Calu3 (cell line): ENCODE measurements at regions not wholly inside any gene's neighbourhood (a gene's known extent, or its start where the extent isn't known, plus 50 kb on each side); places are given as distances from the start of the nearest gene placed in this dataset.

ENCODE experiments used
- BruUV-seq: library from RNA; stranded (reverse); fragments of 400-500 nt; replicated peaks from 2 replicates; lab custom pipeline; 2021; lab: Mats Ljungman, UMichigan
- CTCF ChIA-PET: fragments of 300-600 bp; sonication (Branson Sonifier 250); formaldehyde crosslinking; loops from one replicate; lab custom pipeline; 2022; ENCODE audit warnings: antibody characterized with exemption; lab: Charles Lee
- DNase-seq: peaks from one replicate; pipeline ENCODE4 v3.0.0; 2022
- H3K27ac Mint-ChIP-seq: one replicate; pipeline ENCODE4 v1.8.0; 2022; ENCODE audit warnings: mixed read lengths; ENCODE audit not compliant: unreplicated experiment
- H3K27me3 Mint-ChIP-seq: one replicate; pipeline ENCODE4 v1.8.0; 2022; ENCODE audit warnings: mixed read lengths; ENCODE audit not compliant: unreplicated experiment
- H3K36me3 Mint-ChIP-seq: one replicate; pipeline ENCODE4 v1.8.0; 2022; ENCODE audit warnings: mild to moderate bottlenecking, moderate library complexity, mixed read lengths; ENCODE audit not compliant: insufficient read depth, unreplicated experiment
- H3K4me1 Mint-ChIP-seq: one replicate; pipeline ENCODE4 v1.8.0; 2022; ENCODE audit warnings: mild to moderate bottlenecking, low read depth, mixed read lengths; ENCODE audit not compliant: unreplicated experiment
- H3K4me3 Mint-ChIP-seq: one replicate; pipeline ENCODE4 v1.8.0; 2022; ENCODE audit warnings: mild to moderate bottlenecking, low read depth, moderate library complexity, mixed read lengths; ENCODE audit not compliant: unreplicated experiment
- H3K9me3 Mint-ChIP-seq: one replicate; pipeline ENCODE4 v1.8.0; 2022; ENCODE audit warnings: low read depth, mixed read lengths; ENCODE audit not compliant: unreplicated experiment
- CTCF ChIP-seq: fragments of 200-600 bp; IDR thresholded peaks from one replicate; pipeline ENCODE4 v1.8.0; 2022; ENCODE audit warnings: antibody characterized with exemption; ENCODE audit not compliant: unreplicated experiment
- intact Hi-C: fragments of 100-400 bp; cut with micrococcal nuclease; formaldehyde crosslinking; loops from one replicate; pipeline ENCODE4 v1.10.0; 2022; ENCODE audit not compliant: unreplicated experiment

DNA sequence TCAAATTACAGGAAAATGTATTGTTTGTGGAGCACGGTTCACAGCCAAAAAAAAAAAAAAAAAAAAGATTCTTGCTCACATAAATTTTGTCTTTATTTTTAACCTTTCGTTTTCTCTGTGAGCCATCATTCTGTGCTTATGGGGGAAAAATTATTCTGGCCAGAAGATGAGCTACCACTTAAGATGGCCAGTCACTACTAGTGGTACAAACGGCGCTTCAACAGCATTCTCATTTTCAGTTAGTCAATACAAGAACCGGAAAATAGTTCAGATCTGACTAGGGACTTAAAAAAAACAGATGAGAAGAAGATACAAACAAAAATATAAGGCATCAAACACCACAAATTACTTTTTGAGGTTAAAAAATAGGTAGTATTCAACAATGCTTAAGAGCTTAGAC is 158.6 kb upstream of the CNTN5 start:
- no peaks in the 10 kb centered on the region for H3K4me1 Mint-ChIP-seq
- no peak overlapping the region for H3K4me3 Mint-ChIP-seq
- no peaks in the 10 kb centered on the region for H3K27me3 Mint-ChIP-seq
- no peak for DNase-seq
- BruUV-seq, result no TSS peak
- TF ChIP-seq CTCF, result no peak
- intact Hi-C loops, result no loop called here
- no peaks in the 10 kb centered on the region for H3K36me3 Mint-ChIP-seq
- H3K27ac Mint-ChIP-seq, result no peak overlapping the region
- H3K9me3 Mint-ChIP-seq, result peaks cover 8% of the 10 kb centered on the region
- CTCF ChIA-PET, result no interaction called here

GRCh38 chr11:98871690-98872089 is 149.1 kb upstream of the CNTN5 start:
- CTCF ChIA-PET, result no interaction called here
- Mint-ChIP-seq H3K4me3 (no peak overlapping the region), H3K27me3 (no peaks in the 10 kb centered on the region), H3K27ac (no peak overlapping the region), H3K9me3 (peaks cover 4% of the 10 kb centered on the region), H3K4me1 (no peaks in the 10 kb centered on the region), H3K36me3 (no peaks in the 10 kb centered on the region)
- no peak for TF ChIP-seq CTCF
- no peak for DNase-seq
- intact Hi-C loops, result no loop called here
- BruUV-seq, result no TSS peak

DNA sequence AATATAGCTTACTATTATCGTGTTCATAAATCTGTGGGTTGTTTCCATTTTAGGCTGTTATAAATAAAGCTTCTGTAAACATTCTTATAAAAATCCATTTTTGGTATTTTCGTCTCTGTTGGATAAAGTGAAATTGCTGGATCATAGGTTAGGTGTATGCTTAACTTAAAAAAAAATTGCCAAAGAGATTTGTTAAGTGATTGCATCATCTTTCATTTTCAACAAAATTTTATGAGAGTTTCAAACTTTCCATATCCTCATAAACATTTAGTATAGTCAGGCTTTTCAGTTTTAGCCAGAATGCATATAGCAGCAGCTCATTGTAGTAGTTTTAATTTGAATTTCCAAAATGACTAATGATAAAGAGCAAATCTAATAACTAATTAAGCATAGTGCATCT is 146.7 kb upstream of the CNTN5 start:
- CTCF ChIA-PET, result no interaction called here
- Mint-ChIP-seq H3K9me3 (no peaks in the 10 kb centered on the region), H3K4me3 (no peak overlapping the region), H3K4me1 (no peaks in the 10 kb centered on the region), H3K27me3 (no peaks in the 10 kb centered on the region), H3K36me3 (no peaks in the 10 kb centered on the region), H3K27ac (no peak overlapping the region)
- no peak for DNase-seq
- intact Hi-C loops, result no loop called here
- BruUV-seq, result no TSS peak
- TF ChIP-seq CTCF, result no peak

- Mint-ChIP-seq H3K4me1 (no peaks in the 10 kb centered on the region), H3K27me3 (no peaks in the 10 kb centered on the region), H3K9me3 (peaks cover 10% of the 10 kb centered on the region), H3K36me3 (no peaks in the 10 kb centered on the region), H3K27ac (no peak overlapping the region), H3K4me3 (no peak overlapping the region)
- CTCF ChIA-PET, result no interaction called here
- intact Hi-C loops, result no loop called here
- no peak for DNase-seq
- BruUV-seq, result no TSS peak
- no peak for TF ChIP-seq CTCF
These were observed 124.8 kb upstream of the CNTN5 start for GRCh38 chr11:98895936-98896335.
